Endothelial cell of hepatic sinusoid (primary cell): ENCODE measurements at regions not wholly inside any gene's neighbourhood (a gene's known extent, or its start where the extent isn't known, plus 50 kb on each side); places are given as distances from the start of the nearest gene placed in this dataset.

Experiments used
- in situ Hi-C: cut with HindIII; loops from 2 replicates; pipeline ENCODE4 v1.10.0; 2017; ENCODE audit warnings: low sequenced_read_pairs

GRCh38 chr4:8760561-8760960 lies 111.1 kb downstream of the HMX1 start:
- in situ Hi-C loops = no loop called here

GRCh38 chr4:8759987-8760386 lies 111.7 kb downstream of the HMX1 start:
- in situ Hi-C loops = no loop called here

- in situ Hi-C loops = no loop called here
These were observed 114.8 kb downstream of the HMX1 start for GRCh38 chr4:8756816-8757215.

GRCh38 chr4:8754634-8755589 lies 116.7 kb downstream of the HMX1 start:
- in situ Hi-C loops = no loop called here

GRCh38 chr4:8748236-8748575 lies 123.4 kb downstream of the HMX1 start:
- in situ Hi-C loops = no loop called here

- in situ Hi-C loops = no loop called here
These were observed 124.0 kb downstream of the HMX1 start for GRCh38 chr4:8747467-8748235.

GRCh38 chr4:8746523-8747466 lies 124.8 kb downstream of the HMX1 start:
- in situ Hi-C loops = no loop called here

- in situ Hi-C loops = no loop called here
These were observed 125.8 kb downstream of the HMX1 start for GRCh38 chr4:8745826-8746225.

- in situ Hi-C loops = no loop called here
These were observed 126.4 kb downstream of the HMX1 start for GRCh38 chr4:8745005-8745790.

- in situ Hi-C loops = no loop called here
These were observed 127.4 kb downstream of the HMX1 start for GRCh38 chr4:8744083-8744805.

GRCh38 chr4:8742546-8742945 lies 129.1 kb downstream of the HMX1 start:
- in situ Hi-C loops = no loop called here

GRCh38 chr4:8741513-8742226 lies 130.0 kb downstream of the HMX1 start:
- in situ Hi-C loops = no loop called here

- in situ Hi-C loops = no loop called here
These were observed 130.8 kb downstream of the HMX1 start for GRCh38 chr4:8740666-8741395.

GRCh38 chr4:8739820-8740665 lies 131.6 kb downstream of the HMX1 start:
- in situ Hi-C loops = loop anchor here (10.0 kb wide), 1 partner anchor 65 kb away; no protein-coding TSS in a partner anchor

GRCh38 chr4:8739317-8739716 lies 132.3 kb downstream of the HMX1 start:
- in situ Hi-C loops = loop anchor here (10.0 kb wide), 1 partner anchor 65 kb away; no protein-coding TSS in a partner anchor

GRCh38 chr4:8738471-8738931 lies 133.1 kb downstream of the HMX1 start:
- in situ Hi-C loops = loop anchor here (10.0 kb wide), 1 partner anchor 64 kb away; no protein-coding TSS in a partner anchor
